HCT116 (cell line): ENCODE measurements at regions not wholly inside any gene's neighbourhood (a gene's known extent, or its start where the extent isn't known, plus 50 kb on each side); places are given as distances from the start of the nearest gene placed in this dataset.

Source experiments
- SP1 ChIP-seq: IDR thresholded peaks from 2 replicates; pipeline ENCODE4 v1.6.1; 2012; ENCODE audit warnings: low read depth
- SRF ChIP-seq: IDR thresholded peaks from 2 replicates; pipeline ENCODE4 v1.6.1; 2012; ENCODE audit warnings: low read depth
- TF ChIP-seq, protein P1 (sequence below), 3 experiments: fragments of 200-600 bp in 1 of 3; sonication (generic) in 1 of 3; IDR thresholded peaks in 2 of 3; conservative IDR thresholded peaks in 1 of 3; 2 replicates each; pipeline ENCODE4 v1.5.1; 2012 to 2017; ENCODE audit warnings: low read depth in 2 of 3, low read length in 2 of 3, antibody characterized with exemption in 1 of 3, borderline replicate concordance in 1 of 3, control low read depth in 1 of 3, mild to moderate bottlenecking in 1 of 3, mixed read lengths in 1 of 3, mixed run types in 1 of 3, moderate library complexity in 1 of 3; ENCODE audit not compliant: insufficient read depth in 1 of 3

GRCh38 chr12:90562671-90563070, 392.3 kb downstream of the CCER1 start:
- no peak for TF ChIP-seq SRF
- TF ChIP-seq, protein P1, sequence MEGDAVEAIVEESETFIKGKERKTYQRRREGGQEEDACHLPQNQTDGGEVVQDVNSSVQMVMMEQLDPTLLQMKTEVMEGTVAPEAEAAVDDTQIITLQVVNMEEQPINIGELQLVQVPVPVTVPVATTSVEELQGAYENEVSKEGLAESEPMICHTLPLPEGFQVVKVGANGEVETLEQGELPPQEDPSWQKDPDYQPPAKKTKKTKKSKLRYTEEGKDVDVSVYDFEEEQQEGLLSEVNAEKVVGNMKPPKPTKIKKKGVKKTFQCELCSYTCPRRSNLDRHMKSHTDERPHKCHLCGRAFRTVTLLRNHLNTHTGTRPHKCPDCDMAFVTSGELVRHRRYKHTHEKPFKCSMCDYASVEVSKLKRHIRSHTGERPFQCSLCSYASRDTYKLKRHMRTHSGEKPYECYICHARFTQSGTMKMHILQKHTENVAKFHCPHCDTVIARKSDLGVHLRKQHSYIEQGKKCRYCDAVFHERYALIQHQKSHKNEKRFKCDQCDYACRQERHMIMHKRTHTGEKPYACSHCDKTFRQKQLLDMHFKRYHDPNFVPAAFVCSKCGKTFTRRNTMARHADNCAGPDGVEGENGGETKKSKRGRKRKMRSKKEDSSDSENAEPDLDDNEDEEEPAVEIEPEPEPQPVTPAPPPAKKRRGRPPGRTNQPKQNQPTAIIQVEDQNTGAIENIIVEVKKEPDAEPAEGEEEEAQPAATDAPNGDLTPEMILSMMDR (IDR thresholded peaks at IDR 0.05 in 2 of 3, conservative IDR thresholded peaks at IDR 0.05 in 1 of 3; ENCODE audit: borderline replicate concordance in 1 of 3, insufficient read depth in 1 of 3, low read depth in 2 of 3, low read length in 2 of 3), result no peak
- no peak for TF ChIP-seq SP1
